Keratinocyte (primary cell): ENCODE measurements at regions not wholly inside any gene's neighbourhood (a gene's known extent, or its start where the extent isn't known, plus 50 kb on each side); places are given as distances from the start of the nearest gene placed in this dataset.
"Not testable (repeated sequence)": the region's sequence is repeated elsewhere in the genome, so short reads cannot be mapped to it uniquely, and the experiment has no call there.

Experiments
- CTCF ChIP-seq, 3 experiments: IDR thresholded peaks in 1 of 3; conservative IDR thresholded peaks in 1 of 3; optimal IDR thresholded peaks in 1 of 3; 2 replicates in 2 of 3; 3 replicates in 1 of 3; pipeline versions ENCODE3 to v1.5.1; 2011; ENCODE audit warnings: low read length in 3 of 3, mild to moderate bottlenecking in 3 of 3, moderate library complexity in 2 of 3, control low read depth in 1 of 3, inconsistent platforms in 1 of 3; ENCODE audit not compliant: insufficient read depth in 2 of 3; ENCODE audit errors: extremely low read depth in 1 of 3
- EZH2 ChIP-seq: IDR thresholded peaks from one replicate; pipeline ENCODE4 v1.6.1; 2012; ENCODE audit warnings: inconsistent platforms, mild to moderate bottlenecking, low read length, moderate library complexity

GRCh38 chr4:9519631-9520030, 75.4 kb downstream of the DEFB131A start:
- TF ChIP-seq CTCF (optimal IDR thresholded peaks at IDR 0.05 in 1 of 3, IDR thresholded peaks at IDR 0.05 in 1 of 3, conservative IDR thresholded peaks at IDR 0.05 in 1 of 3; ENCODE audit: extremely low read depth in 1 of 3, insufficient read depth in 2 of 3, low read length in 3 of 3); EZH2: not testable (repeated sequence)
